ENCODE measurements at regions not wholly inside any gene's neighbourhood (a gene's known extent, or its start where the extent isn't known, plus 50 kb on each side); places are given as distances from the start of the nearest gene placed in this dataset.

GRCh38 chr2:219870041-219870440, 242.6 kb downstream of the SLC4A3 start (continued):
- TF ChIP-seq ZNF132 (tag by site-specific recombination; IDR thresholded peaks at IDR 0.05; ENCODE audit: borderline replicate concordance) (no peak), ZNF549 (tag by site-specific recombination; IDR thresholded peaks at IDR 0.05) (no peak)

- no peak overlapping the region for H3K4me3 ChIP-seq (ENCODE audit: low read depth, low read length)
- no peak overlapping the region for H3K27ac ChIP-seq (ENCODE audit: extremely low read depth, low read depth, low read length)
- no peaks in the 10 kb centered on the region for H3K9me3 ChIP-seq (ENCODE audit: control insufficient read depth, insufficient read depth, low read depth, low read length)
- ChIA-PET CTCF (no interaction called here), POLR2A (no interaction called here)
- no peaks in the 10 kb centered on the region for H3K36me3 ChIP-seq (ENCODE audit: control insufficient read depth in 2 of 2, insufficient read depth in 1 of 2, low read length in 2 of 2)
- H3K4me1 ChIP-seq (ENCODE audit: control insufficient read depth, insufficient read depth, low read length): no peaks in the 10 kb centered on the region
- no peak for TF ChIP-seq ZNF19 (tag by site-specific recombination; IDR thresholded peaks at IDR 0.05; ENCODE audit: low read depth)
- no peak for TF ChIP-seq GFI1B (tag by site-specific recombination; IDR thresholded peaks at IDR 0.05)
- no peak for TF ChIP-seq ZNF26 (tag by site-specific recombination; IDR thresholded peaks at IDR 0.05)
- TF ChIP-seq ZNF24 (tag by site-specific recombination; IDR thresholded peaks at IDR 0.05): no peak
Observed at GRCh38 chr2:219871351-219871750, 243.9 kb downstream of the SLC4A3 start.

GRCh38 chr2:219875036-219875435, 247.6 kb downstream of the SLC4A3 start:
- no peak overlapping the region for H3K27ac ChIP-seq (ENCODE audit: extremely low read depth, low read depth, low read length)
- POLR2A ChIA-PET: no interaction called here
- no peaks in the 10 kb centered on the region for H3K4me1 ChIP-seq (ENCODE audit: control insufficient read depth, insufficient read depth, low read length)
- no peak overlapping the region for H3K4me3 ChIP-seq (ENCODE audit: low read depth, low read length)
- CTCF ChIA-PET: no interaction called here
- no peaks in the 10 kb centered on the region for H3K36me3 ChIP-seq (ENCODE audit: control insufficient read depth in 2 of 2, insufficient read depth in 1 of 2, low read length in 2 of 2)
- no peaks in the 10 kb centered on the region for H3K9me3 ChIP-seq (ENCODE audit: control insufficient read depth, insufficient read depth, low read depth, low read length)
- TF ChIP-seq ZNF341 (tag by site-specific recombination; IDR thresholded peaks at IDR 0.05; ENCODE audit: low read depth) (no peak), ZNF302 (tag by site-specific recombination; IDR thresholded peaks at IDR 0.05; ENCODE audit: low read depth) (no peak), HIC1 (tag by site-specific recombination; IDR thresholded peaks at IDR 0.05) (no peak), ZNF112 (tag by site-specific recombination; IDR thresholded peaks at IDR 0.05) (no peak), ZBTB7A (tag by site-specific recombination; IDR thresholded peaks at IDR 0.05; ENCODE audit: low read depth) (no peak), ZNF211 (tag by site-specific recombination; IDR thresholded peaks at IDR 0.05; ENCODE audit: low read depth) (no peak), ZNF157 (tag by site-specific recombination; IDR thresholded peaks at IDR 0.05) (no peak), ZNF138 (tag by site-specific recombination; IDR thresholded peaks at IDR 0.05; ENCODE audit: borderline replicate concordance) (no peak), ZNF658 (tag by site-specific recombination; IDR thresholded peaks at IDR 0.05) (no peak), ELK4 (IDR thresholded peaks at IDR 0.05; ENCODE audit: borderline replicate concordance, low read depth, low read length) (no peak), ZNF776 (tag by site-specific recombination; IDR thresholded peaks at IDR 0.05; ENCODE audit: borderline replicate concordance) (no peak), ZNF785 (tag by site-specific recombination; IDR thresholded peaks at IDR 0.05) (no peak), ZNF704 (tag by site-specific recombination; IDR thresholded peaks at IDR 0.05) (no peak), GFI1B (tag by site-specific recombination; IDR thresholded peaks at IDR 0.05) (no peak), ZFHX2 (tag by site-specific recombination; conservative IDR thresholded peaks at IDR 0.05) (no peak), TSHZ1 (tag by site-specific recombination; IDR thresholded peaks at IDR 0.05; ENCODE audit: borderline replicate concordance) (no peak), ZNF324 (tag by site-specific recombination; IDR thresholded peaks at IDR 0.05) (no peak)
